ES-I3 (cell line): ENCODE measurements at regions not wholly inside any gene's neighbourhood (a gene's known extent, or its start where the extent isn't known, plus 50 kb on each side); places are given as distances from the start of the nearest gene placed in this dataset.
"Not testable (repeated sequence)": the region's sequence is repeated elsewhere in the genome, so short reads cannot be mapped to it uniquely, and the experiment has no call there.

Experiments
- H3K36me3 ChIP-seq: 2 replicates; pipeline ENCODE4 v1.6.1; 2013; ENCODE audit warnings: mild to moderate bottlenecking, low read length, control low read depth, moderate library complexity; ENCODE audit not compliant: insufficient read depth
- H3K4me1 ChIP-seq: 2 replicates; pipeline ENCODE4 v1.6.1; 2013; ENCODE audit warnings: mild to moderate bottlenecking, control low read depth, low read length; ENCODE audit not compliant: insufficient read depth
- H3K9ac ChIP-seq: 2 replicates; pipeline ENCODE4 v1.6.1; 2013; ENCODE audit warnings: low read depth, mild to moderate bottlenecking, low read length, moderate library complexity
- H3K9me3 ChIP-seq: 2 replicates; pipeline ENCODE4 v1.6.1; 2013; ENCODE audit warnings: mild to moderate bottlenecking, low read length, moderate library complexity; ENCODE audit not compliant: control insufficient read depth, insufficient read depth

- Histone ChIP-seq H3K4me1 (peaks cover 7% of the 10 kb centered on the region), H3K9me3 (no peaks in the 10 kb centered on the region), H3K9ac (no peak overlapping the region), H3K36me3 (no peaks in the 10 kb centered on the region)
These were observed 336.2 kb downstream of the ZNF674 start for GRCh38 chrX:46209037-46209436.

- peaks cover 14% of the 10 kb centered on the region for H3K4me1 ChIP-seq
- no peaks in the 10 kb centered on the region for H3K36me3 ChIP-seq
- H3K9ac ChIP-seq, result no peak overlapping the region
- no peaks in the 10 kb centered on the region for H3K9me3 ChIP-seq
These were observed 336.9 kb downstream of the ZNF674 start for GRCh38 chrX:46208225-46208854.

DNA sequence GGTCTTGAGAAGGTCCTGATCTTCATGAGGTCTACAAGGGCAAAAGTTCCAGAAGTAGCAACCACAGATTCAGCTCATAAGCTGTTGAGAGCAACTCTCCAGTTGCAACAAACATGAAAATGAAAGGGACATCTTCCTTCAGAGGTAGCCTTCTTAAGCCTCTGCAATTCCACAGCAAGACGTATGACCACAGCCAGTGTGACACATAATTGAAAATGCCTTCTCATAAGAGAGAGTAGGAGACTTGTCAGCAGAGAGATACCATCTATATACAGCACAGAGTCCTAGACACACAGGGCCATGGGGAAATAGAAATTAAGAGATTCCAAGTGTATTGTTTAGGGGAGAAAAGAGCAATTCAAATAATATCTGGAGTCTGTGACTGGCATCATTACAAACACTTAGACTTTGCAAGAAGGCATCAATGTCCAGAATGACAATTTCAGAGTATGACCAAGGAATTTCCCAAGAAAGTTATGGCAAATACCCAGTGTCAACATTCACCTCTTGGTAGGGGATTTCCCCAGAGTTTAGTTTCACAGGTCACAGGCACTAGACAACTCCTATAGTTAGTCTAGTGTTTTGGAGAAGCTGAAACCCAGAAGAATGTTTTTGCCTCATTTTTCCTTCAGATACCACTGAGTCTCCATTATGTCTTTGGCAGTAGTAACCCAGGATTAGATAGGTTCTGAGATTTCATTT lies 340.3 kb downstream of the ZNF674 start:
- Histone ChIP-seq H3K4me1 (peaks cover 15% of the 10 kb centered on the region), H3K9me3 (no peaks in the 10 kb centered on the region), H3K36me3 (no peaks in the 10 kb centered on the region), H3K9ac (no peak overlapping the region)

DNA sequence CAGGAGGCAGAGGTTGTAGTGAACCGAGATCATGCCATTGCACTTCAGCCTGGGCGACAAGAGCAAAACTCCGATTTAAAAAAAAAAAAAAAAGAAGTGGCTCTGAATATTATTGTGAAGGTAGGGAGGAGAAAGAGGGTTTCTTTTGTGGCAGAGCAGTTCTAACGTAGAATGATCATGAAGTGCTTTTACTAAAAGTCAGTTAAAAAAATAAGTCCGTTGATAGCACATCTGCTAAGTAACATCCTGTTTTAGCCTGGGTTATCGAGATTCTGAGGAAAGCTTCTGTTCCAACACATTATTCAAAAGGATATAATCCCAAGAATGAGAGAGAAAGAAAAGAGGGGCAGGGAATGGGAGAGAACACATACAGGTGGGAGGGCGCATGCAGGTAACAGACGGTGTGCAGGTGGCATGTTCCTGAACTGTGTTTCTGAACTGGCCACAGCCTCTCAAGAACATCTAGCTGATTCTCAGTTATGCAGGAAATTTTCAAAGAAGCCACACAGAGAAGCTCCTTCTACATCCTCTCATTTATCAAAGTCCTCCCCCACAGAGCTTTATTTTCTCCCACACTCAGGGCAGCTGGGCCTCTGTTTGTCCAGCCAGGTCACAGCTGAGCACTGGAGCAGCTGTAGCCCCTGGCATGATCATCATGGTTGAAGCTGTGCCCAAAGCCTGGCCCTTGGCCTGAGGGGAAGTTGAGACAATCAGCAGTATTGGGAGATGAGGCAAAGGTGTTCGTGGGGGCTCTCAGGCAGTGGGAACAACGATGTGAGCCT lies 342.3 kb downstream of the ZNF674 start:
- Histone ChIP-seq H3K9ac (no peak overlapping the region), H3K4me1 (peaks cover 14% of the 10 kb centered on the region), H3K9me3 (no peaks in the 10 kb centered on the region), H3K36me3 (no peaks in the 10 kb centered on the region)

- no peaks in the 10 kb centered on the region; the same call in 1 of the 2 replicates for H3K9me3 ChIP-seq
- H3K36me3 ChIP-seq, result no peaks in the 10 kb centered on the region
- no peak overlapping the region for H3K9ac ChIP-seq
- peaks cover 14% of the 10 kb centered on the region for H3K4me1 ChIP-seq
These were observed 344.8 kb downstream of the ZNF674 start for GRCh38 chrX:46200413-46200812.

DNA sequence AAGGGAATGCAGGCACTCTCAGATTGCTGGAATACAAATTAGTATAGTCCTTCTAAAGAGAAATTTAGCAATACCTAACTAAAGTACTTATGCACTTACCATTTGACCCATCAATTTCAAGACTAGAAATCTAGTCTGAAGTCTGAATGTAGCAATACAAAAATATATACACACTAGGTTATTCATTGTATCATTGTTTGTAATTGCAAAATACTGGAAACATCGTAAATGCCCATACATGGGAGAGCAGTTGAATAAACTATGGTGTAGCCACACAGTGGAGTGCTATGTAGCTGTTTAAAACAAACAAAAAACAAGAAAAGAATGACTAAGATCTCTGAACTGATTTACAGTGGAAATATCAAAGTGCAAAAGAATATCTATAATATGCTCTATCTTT lies 346.4 kb downstream of the ZNF674 start:
- Histone ChIP-seq H3K36me3 (no peaks in the 10 kb centered on the region), H3K4me1 (peaks cover 10% of the 10 kb centered on the region), H3K9me3 (peaks cover 3% of the 10 kb centered on the region), H3K9ac (no peak overlapping the region)

- H3K9me3 ChIP-seq, H3K4me1 ChIP-seq, H3K36me3 ChIP-seq, H3K9ac ChIP-seq: not testable (repeated sequence)
These were observed 358.5 kb downstream of the ZNF674 start for GRCh38 chrX:46186811-46187106.

GRCh38 chrX:46185923-46186810 lies 359.1 kb downstream of the ZNF674 start:
- H3K36me3 ChIP-seq, result no peaks in the 10 kb centered on the region
- H3K9ac ChIP-seq, result no peak overlapping the region
- H3K4me1 ChIP-seq, result no peaks in the 10 kb centered on the region
- H3K9me3 ChIP-seq, result peaks cover 4% of the 10 kb centered on the region

- Histone ChIP-seq H3K36me3 (no peaks in the 10 kb centered on the region), H3K9ac (no peak overlapping the region), H3K9me3 (peaks cover 4% of the 10 kb centered on the region), H3K4me1 (peaks cover 8% of the 10 kb centered on the region; the same call in 1 of the 2 replicates)
These were observed 360.5 kb downstream of the ZNF674 start for GRCh38 chrX:46184749-46185148.

- H3K4me1 ChIP-seq, result peaks cover 8% of the 10 kb centered on the region; the same call in 1 of the 2 replicates
- no peak overlapping the region for H3K9ac ChIP-seq
These were observed 364.9 kb downstream of the ZNF674 start for GRCh38 chrX:46180258-46180687.

DNA sequence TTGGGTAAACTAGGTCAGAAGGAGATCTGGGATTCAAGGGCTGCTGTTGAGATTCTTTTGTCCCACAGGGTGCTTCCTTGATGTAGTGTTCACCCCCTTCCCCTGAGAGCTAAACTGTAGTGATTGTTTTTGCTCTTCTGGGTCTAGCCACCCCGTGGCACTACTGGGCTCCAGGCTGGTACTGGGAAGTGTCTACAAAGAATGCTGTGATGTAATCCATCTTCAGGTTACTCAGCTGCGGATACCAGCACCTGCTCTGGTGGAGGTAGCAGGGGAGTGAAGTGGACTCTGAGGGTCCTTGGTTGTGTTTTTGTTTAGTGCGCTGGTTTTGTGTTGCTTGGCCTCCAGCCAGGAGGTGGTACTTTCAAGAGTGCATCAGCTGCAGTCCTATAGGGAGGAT lies 365.5 kb downstream of the ZNF674 start:
- peaks cover 4% of the 10 kb centered on the region for H3K9me3 ChIP-seq
- H3K9ac ChIP-seq, result no peak overlapping the region
- no peaks in the 10 kb centered on the region for H3K36me3 ChIP-seq
- peaks cover 8% of the 10 kb centered on the region; the same call in 1 of the 2 replicates for H3K4me1 ChIP-seq

More at GRCh38 chrX:46180258-46180687, 364.9 kb downstream of the ZNF674 start:
- peaks cover 4% of the 10 kb centered on the region for H3K9me3 ChIP-seq
- H3K36me3 ChIP-seq, result no peaks in the 10 kb centered on the region

DNA sequence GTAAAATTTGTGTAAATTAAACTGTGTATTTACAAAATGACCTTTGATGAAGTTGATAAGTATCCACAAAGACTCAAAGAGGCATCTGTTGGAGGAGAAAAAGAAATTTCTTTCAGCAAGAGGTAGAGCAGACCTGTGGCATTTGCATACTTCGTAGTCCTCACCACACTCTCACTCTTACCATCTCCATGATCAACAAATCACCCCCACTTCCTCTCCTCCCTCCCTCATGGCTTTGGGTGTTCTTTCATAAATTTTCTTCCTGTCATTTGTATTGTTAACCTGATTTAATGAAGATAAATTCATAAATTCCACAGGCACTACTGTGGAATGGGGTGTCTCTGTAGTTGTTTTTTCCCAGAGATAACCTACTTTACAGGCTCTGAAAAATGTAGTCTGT lies 366.5 kb downstream of the ZNF674 start:
- H3K36me3 ChIP-seq, result no peaks in the 10 kb centered on the region

GRCh38 chrX:46173159-46173558 lies 372.1 kb downstream of the ZNF674 start:
- no peaks in the 10 kb centered on the region for H3K36me3 ChIP-seq
- no peaks in the 10 kb centered on the region for H3K9me3 ChIP-seq

More for the DNA sequence above, 366.5 kb downstream of the ZNF674 start:
- Histone ChIP-seq H3K4me1 (peaks cover 8% of the 10 kb centered on the region; the same call in 1 of the 2 replicates), H3K9me3 (peaks cover 4% of the 10 kb centered on the region), H3K9ac (no peak overlapping the region)

GRCh38 chrX:46171457-46171856 lies 373.8 kb downstream of the ZNF674 start:
- H3K36me3 ChIP-seq, H3K9me3 ChIP-seq, H3K9ac ChIP-seq, H3K4me1 ChIP-seq: not testable (repeated sequence)

More at GRCh38 chrX:46173159-46173558, 372.1 kb downstream of the ZNF674 start:
- H3K4me1 ChIP-seq, result no peaks in the 10 kb centered on the region
- H3K9ac ChIP-seq, result no peak overlapping the region
